H1 (cell line): ENCODE measurements at regions not wholly inside any gene's neighbourhood (a gene's known extent, or its start where the extent isn't known, plus 50 kb on each side); places are given as distances from the start of the nearest gene placed in this dataset.

Source experiments
- HDAC6 ChIP-seq: IDR thresholded peaks from one replicate; pipeline ENCODE4 v1.7.1; 2012; ENCODE audit warnings: low read depth, mild to moderate bottlenecking, inconsistent platforms, low read length, moderate library complexity
- POU5F1 ChIP-seq: IDR thresholded peaks from 2 replicates; pipeline ENCODE4 v1.6.1; 2011; ENCODE audit warnings: low read depth, mild to moderate bottlenecking, low read length, moderate library complexity
- SIRT6 ChIP-seq: IDR thresholded peaks from one replicate; pipeline ENCODE4 v1.7.1; 2012; ENCODE audit warnings: low read length, inconsistent platforms
- SP1 ChIP-seq: IDR thresholded peaks from 2 replicates; pipeline ENCODE4 v1.6.1; 2011; ENCODE audit warnings: low read depth, low read length
- TF ChIP-seq, protein P1 (sequence below): IDR thresholded peaks from 2 replicates; pipeline ENCODE4 v1.6.1; 2011; ENCODE audit warnings: low read depth, mild to moderate bottlenecking, low read length; ENCODE audit not compliant: insufficient read depth

DNA sequence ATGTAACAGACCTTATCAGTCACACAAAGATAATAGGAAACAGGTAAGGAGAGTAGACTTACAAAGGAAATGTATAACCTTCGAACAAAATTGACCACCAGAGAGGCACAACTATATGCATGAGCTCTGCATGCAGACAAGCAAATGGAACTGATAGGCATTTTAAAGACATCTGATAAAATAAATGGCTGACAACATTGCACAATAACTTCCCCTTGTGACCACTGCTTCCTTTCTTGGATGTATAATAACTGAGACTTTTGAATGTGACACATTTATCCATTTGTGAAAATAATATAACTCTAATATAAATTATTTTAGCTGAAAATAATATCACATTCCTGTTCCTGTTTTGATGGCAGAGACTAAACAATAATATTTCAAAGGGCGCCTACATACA lies 654.2 kb upstream of the STEAP1 start (continued):
- TF ChIP-seq SIRT6 (no peak), POU5F1 (no peak), SP1 (no peak), HDAC6 (no peak)
- TF ChIP-seq, protein P1, sequence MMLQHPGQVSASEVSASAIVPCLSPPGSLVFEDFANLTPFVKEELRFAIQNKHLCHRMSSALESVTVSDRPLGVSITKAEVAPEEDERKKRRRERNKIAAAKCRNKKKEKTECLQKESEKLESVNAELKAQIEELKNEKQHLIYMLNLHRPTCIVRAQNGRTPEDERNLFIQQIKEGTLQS = no peak
